ENCODE measurements at regions not wholly inside any gene's neighbourhood (a gene's known extent, or its start where the extent isn't known, plus 50 kb on each side); places are given as distances from the start of the nearest gene placed in this dataset.

DNA sequence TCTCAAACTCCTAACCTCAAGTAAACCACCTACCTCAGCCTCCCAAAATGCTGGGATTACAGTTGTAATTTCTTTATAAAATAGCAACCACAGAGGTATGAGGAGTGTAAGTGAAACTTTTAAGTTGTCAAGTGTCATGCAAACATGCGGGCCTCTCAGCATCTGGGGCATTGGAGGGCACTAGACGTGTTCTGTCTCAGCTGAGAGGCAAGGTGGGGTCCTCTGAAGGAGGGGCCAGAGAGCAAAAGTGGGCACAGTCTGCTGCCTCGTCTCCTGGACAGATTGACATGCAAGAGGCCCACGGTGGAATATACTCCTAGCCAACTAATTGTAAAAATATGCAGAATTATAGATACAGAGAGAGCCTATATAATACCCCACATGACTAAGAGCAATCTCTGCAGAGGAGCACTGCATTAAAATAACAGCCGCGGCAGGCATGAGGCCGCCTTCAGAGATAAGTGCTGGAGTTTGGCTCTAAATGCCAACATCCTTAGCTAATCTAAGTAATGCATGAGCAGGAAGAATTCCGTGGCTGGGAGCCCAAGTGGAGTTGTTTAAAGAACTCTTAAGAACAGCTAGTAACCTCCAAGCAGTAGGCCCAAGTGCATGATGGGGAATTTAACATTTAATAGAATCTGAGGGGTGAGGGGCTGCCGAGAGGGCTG lies 87.8 kb upstream of the RNU6-1 start:
- ChIA-PET RAD21 (ENCODE audit: low non-redundant PET in 1 of 2, low total read pairs in 2 of 2, uncharacterized antibody in 2 of 2, unreplicated experiment in 2 of 2) (no interaction called here), CTCF (no interaction called here), POLR2A (no interaction called here)
- BruUV-seq (replicated peaks), result no TSS peak
- Histone ChIP-seq H3K9me3 (ENCODE audit: control insufficient read depth in 1 of 2, insufficient read depth in 1 of 2, low read depth in 1 of 2, low read length in 2 of 2) (no peaks in the 10 kb centered on the region), H3K4me3 (replicated peaks in 1 of 2; ENCODE audit: low read depth in 1 of 2, low read length in 2 of 2) (no peak overlapping the region), H2AFZ (ENCODE audit: low read depth, low read length, poor library complexity, severe bottlenecking) (no peak overlapping the region), H3K27ac (ENCODE audit: low read depth, low read length) (no peak overlapping the region), H3K79me2 (ENCODE audit: insufficient read depth, low read length) (no peaks in the 10 kb centered on the region), H3K36me3 (ENCODE audit: control insufficient read depth in 1 of 2, insufficient read depth in 2 of 2, low read length in 2 of 2) (no peaks in the 10 kb centered on the region), H3K9me2 (ENCODE audit: insufficient read depth) (no peaks in the 10 kb centered on the region), H3K4me1 (ENCODE audit: control insufficient read depth in 1 of 2, insufficient read depth in 2 of 2, low read length in 2 of 2) (no peaks in the 10 kb centered on the region), H3K27me3 (ENCODE audit: insufficient read depth, low read length) (no peaks in the 10 kb centered on the region), H3K4me2 (ENCODE audit: low read length) (no peak overlapping the region), H4K20me1 (ENCODE audit: insufficient read depth) (no peaks in the 10 kb centered on the region), H3K9ac (ENCODE audit: low read length) (no peak overlapping the region)
- DNase-seq (ENCODE audit: low read depth, low spot score) (no peak), ATAC-seq (no peak)
- TF ChIP-seq JUND (IDR thresholded peaks at IDR 0.05), result no peak
- intact Hi-C loops (cut with micrococcal nuclease), result no loop called here

DNA sequence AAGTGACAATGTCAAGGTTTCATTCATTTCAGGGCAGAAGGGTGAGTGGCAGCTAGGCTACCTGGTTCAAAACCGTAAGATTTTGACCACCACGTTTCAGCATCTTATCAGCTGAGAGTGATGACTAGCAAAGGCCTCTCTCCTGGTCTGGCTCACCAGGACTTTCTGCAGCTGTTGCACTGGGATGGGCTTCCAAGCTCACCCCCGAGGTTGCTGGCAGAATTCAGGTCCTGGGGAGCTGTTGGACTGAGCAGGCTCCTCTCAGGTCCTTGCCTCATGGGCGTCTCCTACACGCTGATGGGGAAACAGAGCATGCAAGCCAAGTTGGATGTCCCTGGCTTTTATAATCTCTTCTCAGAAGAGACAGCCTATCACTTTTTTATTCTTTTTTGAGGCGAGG lies 88.8 kb upstream of the RNU6-1 start:
- H3K27ac ChIP-seq (ENCODE audit: low read depth, low read length), result no peak overlapping the region
- H3K4me3 ChIP-seq (replicated peaks in 1 of 2; ENCODE audit: low read depth in 1 of 2, low read length in 2 of 2), result no peak overlapping the region
- H3K27me3 ChIP-seq (ENCODE audit: insufficient read depth, low read length), result no peaks in the 10 kb centered on the region
- H3K36me3 ChIP-seq (ENCODE audit: control insufficient read depth in 1 of 2, insufficient read depth in 2 of 2, low read length in 2 of 2), result no peaks in the 10 kb centered on the region
- ChIA-PET POLR2A (no interaction called here), RAD21 (ENCODE audit: low non-redundant PET in 1 of 2, low total read pairs in 2 of 2, uncharacterized antibody in 2 of 2, unreplicated experiment in 2 of 2) (no interaction called here), CTCF (no interaction called here)
- ATAC-seq (no peak), DNase-seq (ENCODE audit: low read depth, low spot score) (no peak)
- H2AFZ ChIP-seq (ENCODE audit: low read depth, low read length, poor library complexity, severe bottlenecking), result no peak overlapping the region
- H3K4me2 ChIP-seq (ENCODE audit: low read length), result no peak overlapping the region
- H4K20me1 ChIP-seq (ENCODE audit: insufficient read depth), result no peaks in the 10 kb centered on the region
- no peaks in the 10 kb centered on the region for H3K9me2 ChIP-seq (ENCODE audit: insufficient read depth)
- H3K9ac ChIP-seq (ENCODE audit: low read length), result no peak overlapping the region
- intact Hi-C loops (cut with micrococcal nuclease), result no loop called here
- no peak for TF ChIP-seq POLR2A (IDR thresholded peaks at IDR 0.05; ENCODE audit: borderline replicate concordance, extremely low read depth, insufficient read depth, insufficient read length)
- TF ChIP-seq EZH2 (IDR thresholded peaks at IDR 0.05), result no peak
- TF ChIP-seq EGR1 (IDR thresholded peaks at IDR 0.05; ENCODE audit: low read depth), result no peak
- TF ChIP-seq, protein P1, sequence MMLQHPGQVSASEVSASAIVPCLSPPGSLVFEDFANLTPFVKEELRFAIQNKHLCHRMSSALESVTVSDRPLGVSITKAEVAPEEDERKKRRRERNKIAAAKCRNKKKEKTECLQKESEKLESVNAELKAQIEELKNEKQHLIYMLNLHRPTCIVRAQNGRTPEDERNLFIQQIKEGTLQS (IDR thresholded peaks at IDR 0.05), result no peak
- no peaks in the 10 kb centered on the region for H3K79me2 ChIP-seq (ENCODE audit: insufficient read depth, low read length)
- H3K4me1 ChIP-seq (ENCODE audit: control insufficient read depth in 1 of 2, insufficient read depth in 2 of 2, low read length in 2 of 2), result no peaks in the 10 kb centered on the region
- no peaks in the 10 kb centered on the region for H3K9me3 ChIP-seq (ENCODE audit: control insufficient read depth in 1 of 2, insufficient read depth in 1 of 2, low read depth in 1 of 2, low read length in 2 of 2)
- BruUV-seq (replicated peaks), result no TSS peak

All from HCT116 (cell line).